ENCODE measurements at regions not wholly inside any gene's neighbourhood (a gene's known extent, or its start where the extent isn't known, plus 50 kb on each side); places are given as distances from the start of the nearest gene placed in this dataset.

- Mint-ChIP-seq H3K27me3 (ENCODE audit: low read depth in 2 of 2) (peaks cover 9 to 10% of the 10 kb centered on the region in 2 donors), H3K4me1 (no peaks in the 10 kb centered on the region), H3K36me3 (no peaks in the 10 kb centered on the region), H3K4me3 (no peak overlapping the region), H3K9me3 (peaks cover 0 to 3% of the 10 kb centered on the region in 2 donors), H3K27ac (no peak overlapping the region)
- 94% methylated on average over 4 of the region's 4 CpGs for WGBS (ENCODE audit: insufficient coverage)
- H3K4me3 ChIP-seq (ENCODE audit: low read length) = no peak overlapping the region
- no peak for DNase-seq
- intact Hi-C loops (cut with micrococcal nuclease) = no loop called here
- peaks cover 3% of the 10 kb centered on the region for H3K9me3 ChIP-seq (ENCODE audit: control insufficient read depth, insufficient read depth, low read length)
- TF ChIP-seq CTCF (IDR thresholded peaks at IDR 0.05) = no peak
- no peak overlapping the region for H3K27ac ChIP-seq (ENCODE audit: low read length)
- ATAC-seq = no peak
- H3K4me1 ChIP-seq (ENCODE audit: control insufficient read depth, insufficient read depth, low read length) = no peaks in the 10 kb centered on the region
- H3K36me3 ChIP-seq (ENCODE audit: control insufficient read depth, insufficient read depth, low read length) = no peaks in the 10 kb centered on the region
- H3K27me3 ChIP-seq (ENCODE audit: control insufficient read depth, insufficient read depth, low read length) = no peaks in the 10 kb centered on the region
Measured at GRCh38 chr6:4434655-4435054, 299.3 kb upstream of the ECI2 start.

GRCh38 chr6:4433199-4433598 is 297.8 kb upstream of the ECI2 start:
- Mint-ChIP-seq H3K27ac (no peak overlapping the region), H3K27me3 (ENCODE audit: low read depth in 2 of 2) (peaks cover 8 to 11% of the 10 kb centered on the region in 2 donors), H3K4me1 (no peaks in the 10 kb centered on the region), H3K4me3 (no peak overlapping the region), H3K9me3 (peaks cover 0 to 5% of the 10 kb centered on the region in 2 donors), H3K36me3 (no peaks in the 10 kb centered on the region)
- intact Hi-C loops (cut with micrococcal nuclease) = no loop called here
- no peaks in the 10 kb centered on the region for H3K4me1 ChIP-seq (ENCODE audit: control insufficient read depth, insufficient read depth, low read length)
- H3K27ac ChIP-seq (ENCODE audit: low read length) = no peak overlapping the region
- DNase-seq (no peak), ATAC-seq (no peak)
- H3K4me3 ChIP-seq (ENCODE audit: low read length) = no peak overlapping the region
- no peaks in the 10 kb centered on the region for H3K27me3 ChIP-seq (ENCODE audit: control insufficient read depth, insufficient read depth, low read length)
- peaks cover 7% of the 10 kb centered on the region for H3K9me3 ChIP-seq (ENCODE audit: control insufficient read depth, insufficient read depth, low read length)
- WGBS (ENCODE audit: insufficient coverage) = 98% methylated on average over 4 of the region's 4 CpGs
- no peaks in the 10 kb centered on the region for H3K36me3 ChIP-seq (ENCODE audit: control insufficient read depth, insufficient read depth, low read length)
- no peak for TF ChIP-seq CTCF (IDR thresholded peaks at IDR 0.05)

- Mint-ChIP-seq H3K4me1 (no peaks in the 10 kb centered on the region), H3K4me3 (no peak overlapping the region), H3K27me3 (ENCODE audit: low read depth in 2 of 2) (peaks cover 0 to 3% of the 10 kb centered on the region in 2 donors), H3K9me3 (peaks cover 0 to 2% of the 10 kb centered on the region in 2 donors), H3K36me3 (no peaks in the 10 kb centered on the region), H3K27ac (no peak overlapping the region)
- Histone ChIP-seq H3K4me1 (ENCODE audit: control insufficient read depth, insufficient read depth, low read length) (no peaks in the 10 kb centered on the region), H3K9me3 (ENCODE audit: control insufficient read depth, insufficient read depth, low read length) (peaks cover 7% of the 10 kb centered on the region), H3K27me3 (ENCODE audit: control insufficient read depth, insufficient read depth, low read length) (no peaks in the 10 kb centered on the region), H3K36me3 (ENCODE audit: control insufficient read depth, insufficient read depth, low read length) (no peaks in the 10 kb centered on the region), H3K27ac (ENCODE audit: low read length) (no peak overlapping the region), H3K4me3 (ENCODE audit: low read length) (no peak overlapping the region)
- WGBS (ENCODE audit: insufficient coverage) = 95% methylated on average over 5 of the region's 5 CpGs
- intact Hi-C loops (cut with micrococcal nuclease) = no loop called here
- ATAC-seq = no peak
- TF ChIP-seq CTCF (IDR thresholded peaks at IDR 0.05) = no peak
- no peak for DNase-seq
Measured at GRCh38 chr6:4426968-4427367, 291.6 kb upstream of the ECI2 start.

- H3K27me3 Mint-ChIP-seq (ENCODE audit: low read depth in 2 of 2) = peaks cover 12 to 35% of the 10 kb centered on the region in 2 donors
- 39% methylated on average over 2 of the region's 2 CpGs for WGBS (ENCODE audit: insufficient coverage)
- ATAC-seq (no peak), DNase-seq (no peak)
- H3K9me3 ChIP-seq (ENCODE audit: control insufficient read depth, insufficient read depth, low read length) = no peaks in the 10 kb centered on the region
- no peak overlapping the region for H3K4me3 ChIP-seq (ENCODE audit: low read length)
- no peak for TF ChIP-seq CTCF (IDR thresholded peaks at IDR 0.05)
- no peak overlapping the region for H3K27ac ChIP-seq (ENCODE audit: low read length)
- H3K36me3 ChIP-seq (ENCODE audit: control insufficient read depth, insufficient read depth, low read length) = no peaks in the 10 kb centered on the region
- H3K4me1 Mint-ChIP-seq = no peaks in the 10 kb centered on the region
- no peak overlapping the region for H3K27ac Mint-ChIP-seq
- H3K9me3 Mint-ChIP-seq = no peaks in the 10 kb centered on the region
- no peaks in the 10 kb centered on the region for H3K4me1 ChIP-seq (ENCODE audit: control insufficient read depth, insufficient read depth, low read length)
- intact Hi-C loops (cut with micrococcal nuclease) = no loop called here
- no peak overlapping the region for H3K4me3 Mint-ChIP-seq
- no peaks in the 10 kb centered on the region for H3K27me3 ChIP-seq (ENCODE audit: control insufficient read depth, insufficient read depth, low read length)
- H3K36me3 Mint-ChIP-seq = no peaks in the 10 kb centered on the region
Measured at GRCh38 chr6:4421837-4422236, 286.5 kb upstream of the ECI2 start.
